Adrenal gland (tissue), 9 donors: ENCODE measurements at regions not wholly inside any gene's neighbourhood (a gene's known extent, or its start where the extent isn't known, plus 50 kb on each side); places are given as distances from the start of the nearest gene placed in this dataset.

Source experiments
- DNase-seq, 7 donors: peaks; one replicate each; pipeline ENCODE4 v3.0.0-alpha.2; 2019 to 2020
- H3K27ac ChIP-seq, 5 donors: fragments of 200-600 bp; sonication (generic) in 4 of 5; 1 replicate in 3 of 5; 2 replicates in 2 of 5; pipeline versions ENCODE4 v1.5.1 to v1.8.0; 2016 to 2020; ENCODE audit warnings: mild to moderate bottlenecking in 1 of 5
- H3K27me3 ChIP-seq: fragments of 200-600 bp; 2 replicates; pipeline ENCODE4 v1.8.0; 2021
- H3K36me3 ChIP-seq, 2 donors: fragments of 200-600 bp; replicated peaks in 1 of 2; 1 replicate in 1 of 2; 2 replicates in 1 of 2; pipeline versions ENCODE4 v1.5.1 to v1.8.0; 2018 to 2022
- H3K4me1 ChIP-seq, 2 donors: fragments of 200-600 bp; replicated peaks in 1 of 2; 1 replicate in 1 of 2; 2 replicates in 1 of 2; pipeline versions ENCODE4 v1.5.1 to v1.8.0; 2018 to 2021
- H3K4me3 ChIP-seq, 4 donors: fragments of 200-600 bp; sonication (generic) in 3 of 4; one replicate each; pipeline ENCODE4 v1.5.1; 2016 to 2018
- H3K9me3 ChIP-seq, 3 donors: fragments of 200-600 bp; sonication (generic) in 1 of 3; replicated peaks in 1 of 3; 1 replicate in 2 of 3; 2 replicates in 1 of 3; pipeline versions ENCODE4 v1.5.1 to v1.8.0; 2016 to 2021
- POLR2A ChIP-seq, 2 donors: fragments of 450-650 bp; IDR thresholded peaks; one replicate each; pipeline ENCODE4 v1.6.1; 2017; ENCODE audit warnings: antibody characterized with exemption in 2 of 2, mild to moderate bottlenecking in 2 of 2, moderate library complexity in 1 of 2
- whole genome bisulfite sequencing, 4 donors: extraction: QIAGEN DNeasy Blood & Tissue Kit in 2 of 4; methylation state at CpG; one replicate each; pipeline versions ENCODE4 v1.1.5 to v1.1.7; 2013 to 2017; 5-methylcytosine and 5-hydroxymethylcytosine counted together
- intact Hi-C, 2 donors: fragments of 100-400 bp; cut with DNase I; formaldehyde crosslinking; loops; one replicate each; pipeline versions ENCODE4 v1.14.1 to v1.15.0; 2022 to 2023
- TF ChIP-seq, protein P1 (sequence below), 6 experiments: fragments of 450-650 bp in 4 of 6; fragments of 200-600 bp in 2 of 6; sonication (generic) in 1 of 6; IDR thresholded peaks; 1 replicate in 5 of 6; 2 replicates in 1 of 6; pipeline versions ENCODE4 v1.5.1 to v1.8.0; 2016 to 2021; ENCODE audit warnings: antibody characterized with exemption in 6 of 6, mild to moderate bottlenecking in 2 of 6, moderate library complexity in 1 of 6
- donor health status: healthy with polysubstance abuse.
- donor health status: Bipolar disorder and iron deficiency.
- donor health status: DM: yes; HTN: yes; CAD: no.
- donor health status: DM: no; HTN: no; CAD: no.
- donor health status: DM: no; HTN: no; CAD: no.

DNA sequence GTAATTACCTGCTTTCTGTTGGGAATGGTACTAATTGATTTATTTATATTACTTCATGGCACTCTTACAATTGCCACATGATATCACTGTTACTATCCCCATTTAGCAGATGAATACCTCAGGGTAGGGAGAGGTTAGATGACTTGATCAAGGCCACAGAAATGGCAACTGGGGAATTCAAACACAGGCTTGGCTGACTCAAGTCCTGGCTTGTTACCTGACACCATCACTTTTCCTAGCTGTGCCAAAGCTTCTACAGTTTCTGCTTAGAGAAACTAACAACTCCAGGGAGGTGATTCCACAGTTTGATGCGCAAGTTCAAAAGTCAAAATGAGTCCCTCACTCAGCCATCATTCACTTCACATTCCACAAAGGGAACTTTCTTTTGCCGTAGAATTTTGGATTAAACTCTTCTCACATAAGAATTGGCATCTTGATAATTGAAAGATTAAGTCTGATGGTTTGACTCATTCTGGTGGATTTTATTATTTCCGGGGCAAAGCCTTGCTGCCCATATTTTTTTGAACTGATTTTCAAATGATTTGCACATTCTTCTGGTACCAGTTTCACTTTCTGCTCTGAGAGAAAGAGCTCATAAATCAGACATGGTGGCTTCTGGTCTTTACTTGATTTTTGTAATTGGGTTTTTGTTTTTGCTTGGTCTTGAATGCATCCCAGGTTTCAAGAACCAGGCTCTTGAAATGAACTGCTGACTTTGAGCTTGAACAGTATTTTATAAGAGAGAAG, 656.8 kb downstream of the BCL11A start:
- intact Hi-C loops = no loop called here
- Histone ChIP-seq H3K4me1 (no peaks in the 10 kb centered on the region), H3K27ac (no peak overlapping the region), H3K36me3 (no peaks in the 10 kb centered on the region), H3K27me3 (no peaks in the 10 kb centered on the region), H3K9me3 (no peaks in the 10 kb centered on the region), H3K4me3 (no peak overlapping the region)
- DNase-seq = no peak
- 75 to 87% (median 80%) methylated on average over 3 of the region's 3 CpGs for WGBS, 4 donors
- TF ChIP-seq, protein P1, sequence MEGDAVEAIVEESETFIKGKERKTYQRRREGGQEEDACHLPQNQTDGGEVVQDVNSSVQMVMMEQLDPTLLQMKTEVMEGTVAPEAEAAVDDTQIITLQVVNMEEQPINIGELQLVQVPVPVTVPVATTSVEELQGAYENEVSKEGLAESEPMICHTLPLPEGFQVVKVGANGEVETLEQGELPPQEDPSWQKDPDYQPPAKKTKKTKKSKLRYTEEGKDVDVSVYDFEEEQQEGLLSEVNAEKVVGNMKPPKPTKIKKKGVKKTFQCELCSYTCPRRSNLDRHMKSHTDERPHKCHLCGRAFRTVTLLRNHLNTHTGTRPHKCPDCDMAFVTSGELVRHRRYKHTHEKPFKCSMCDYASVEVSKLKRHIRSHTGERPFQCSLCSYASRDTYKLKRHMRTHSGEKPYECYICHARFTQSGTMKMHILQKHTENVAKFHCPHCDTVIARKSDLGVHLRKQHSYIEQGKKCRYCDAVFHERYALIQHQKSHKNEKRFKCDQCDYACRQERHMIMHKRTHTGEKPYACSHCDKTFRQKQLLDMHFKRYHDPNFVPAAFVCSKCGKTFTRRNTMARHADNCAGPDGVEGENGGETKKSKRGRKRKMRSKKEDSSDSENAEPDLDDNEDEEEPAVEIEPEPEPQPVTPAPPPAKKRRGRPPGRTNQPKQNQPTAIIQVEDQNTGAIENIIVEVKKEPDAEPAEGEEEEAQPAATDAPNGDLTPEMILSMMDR (IDR thresholded peaks at IDR 0.05) = no peak
- TF ChIP-seq POLR2A (IDR thresholded peaks at IDR 0.05) = no peak

DNA sequence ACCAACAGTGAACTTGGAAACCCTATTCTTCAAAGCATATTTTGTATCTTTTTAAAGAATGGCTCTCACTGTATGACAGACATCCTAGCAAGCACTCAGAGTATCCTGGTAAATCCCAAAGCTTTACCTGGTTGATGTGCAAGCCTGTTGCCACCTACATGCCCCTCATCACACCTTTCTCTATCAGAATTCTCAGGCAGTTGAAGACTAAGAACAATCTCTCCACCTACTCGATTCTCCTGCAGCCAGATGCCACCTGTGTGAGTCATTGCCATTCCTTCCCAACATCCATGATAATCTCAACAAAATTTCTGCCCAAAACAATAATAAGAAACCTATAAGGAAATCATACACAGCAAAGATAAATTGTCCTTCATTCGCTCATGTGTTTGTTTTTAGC, 659.8 kb downstream of the BCL11A start:
- no peak overlapping the region for H3K4me3 ChIP-seq
- intact Hi-C loops = no loop called here
- H3K36me3 ChIP-seq = no peaks in the 10 kb centered on the region
- WGBS, 4 donors = 82 to 90% (median 84%) methylated on average over 2 of the region's 2 CpGs
- no peaks in the 10 kb centered on the region for H3K27me3 ChIP-seq
- no peaks in the 10 kb centered on the region for H3K4me1 ChIP-seq
- H3K9me3 ChIP-seq = no peaks in the 10 kb centered on the region
- no peak for DNase-seq
- TF ChIP-seq POLR2A (IDR thresholded peaks at IDR 0.05) = no peak
- TF ChIP-seq, protein P1 (IDR thresholded peaks at IDR 0.05) = no peak
- no peak overlapping the region for H3K27ac ChIP-seq

DNA sequence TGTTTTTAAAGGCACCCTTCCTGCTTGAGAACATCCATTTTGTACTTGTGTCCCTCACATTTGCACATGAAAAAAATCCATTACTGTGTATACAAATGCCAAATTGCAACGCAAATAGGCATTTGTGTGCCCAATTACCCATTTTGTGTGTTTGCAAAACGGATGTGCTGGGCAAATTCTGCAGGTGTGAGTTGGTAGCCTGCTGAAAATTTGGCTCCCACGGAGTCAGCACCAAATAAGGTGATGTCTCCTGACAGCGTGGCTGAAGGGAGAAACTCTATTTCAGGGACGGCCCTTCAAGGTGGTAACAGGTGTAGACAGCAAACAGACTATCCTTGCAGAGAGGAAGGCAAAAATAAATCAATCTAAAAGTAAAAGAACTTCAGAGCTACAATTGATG, 661.1 kb downstream of the BCL11A start:
- Histone ChIP-seq H3K4me3 (no peak overlapping the region), H3K27ac (no peak overlapping the region), H3K36me3 (no peaks in the 10 kb centered on the region), H3K27me3 (no peaks in the 10 kb centered on the region), H3K4me1 (no peaks in the 10 kb centered on the region), H3K9me3 (no peaks in the 10 kb centered on the region)
- no peak for DNase-seq
- 72 to 77% (median 76%) methylated on average over 5 of the region's 5 CpGs for WGBS, 4 donors
- TF ChIP-seq POLR2A (IDR thresholded peaks at IDR 0.05) = no peak
- TF ChIP-seq, protein P1 (IDR thresholded peaks at IDR 0.05) = no peak
- intact Hi-C loops = no loop called here

DNA sequence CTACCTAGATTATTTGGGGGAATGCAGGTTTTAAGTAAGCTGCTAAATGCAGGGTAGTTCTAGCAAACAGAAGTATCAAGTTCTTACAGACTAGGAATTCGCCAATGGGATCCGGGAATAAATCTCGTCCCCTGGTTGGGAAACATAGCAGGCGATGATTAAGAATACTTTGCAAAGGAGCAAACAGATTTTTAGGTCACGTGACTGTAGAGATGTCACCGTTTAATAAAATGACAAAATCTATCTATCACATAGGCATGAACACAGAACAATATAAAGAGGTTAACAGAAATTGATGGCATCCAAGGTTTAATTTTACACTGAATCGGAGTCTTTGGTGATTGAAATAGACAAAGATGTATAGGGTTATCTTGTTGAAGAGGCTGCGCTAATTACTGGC, 664.1 kb downstream of the BCL11A start:
- Histone ChIP-seq H3K27ac (no peak overlapping the region), H3K36me3 (no peaks in the 10 kb centered on the region), H3K27me3 (no peaks in the 10 kb centered on the region), H3K4me3 (no peak overlapping the region), H3K4me1 (no peaks in the 10 kb centered on the region), H3K9me3 (no peaks in the 10 kb centered on the region)
- DNase-seq = no peak
- 90 to 96% (median 93%) methylated on average over 8 of the region's 8 CpGs for WGBS, 4 donors
- TF ChIP-seq, protein P1 (IDR thresholded peaks at IDR 0.05) = no peak
- TF ChIP-seq POLR2A (IDR thresholded peaks at IDR 0.05) = no peak
- intact Hi-C loops = no loop called here
